ENCODE measurements at regions not wholly inside any gene's neighbourhood (a gene's known extent, or its start where the extent isn't known, plus 50 kb on each side); places are given as distances from the start of the nearest gene placed in this dataset.

- H3K27ac ChIP-seq = no peak overlapping the region
- no peaks in the 10 kb centered on the region for H3K27me3 ChIP-seq (replicated peaks)
- DNase-seq = no peak
- in situ Hi-C loops (cut with HindIII; ENCODE audit: low pct_ligation_motif_present, low sequenced_read_pairs) = no loop called here
- no peak for TF ChIP-seq CTCF (IDR thresholded peaks at IDR 0.05; ENCODE audit: low read depth, low read length, missing control alignments)
- H3K36me3 ChIP-seq (replicated peaks) = no peaks in the 10 kb centered on the region
- no peak overlapping the region for H3K4me3 ChIP-seq (ENCODE audit: low read depth, low read length)
These were observed 126.0 kb upstream of the FRMD6 start for GRCh38 chr14:51525739-51526138.

- Histone ChIP-seq H3K36me3 (replicated peaks) (no peaks in the 10 kb centered on the region), H3K27me3 (replicated peaks) (no peaks in the 10 kb centered on the region), H3K4me3 (ENCODE audit: low read depth, low read length) (no peak overlapping the region), H3K27ac (peak overlapping the region; percentile 55)
- no peak for TF ChIP-seq CTCF (IDR thresholded peaks at IDR 0.05; ENCODE audit: low read depth, low read length, missing control alignments)
- in situ Hi-C loops (cut with HindIII; ENCODE audit: low pct_ligation_motif_present, low sequenced_read_pairs) = no loop called here
- DNase-seq = peak; percentile 66
These were observed 124.6 kb upstream of the FRMD6 start for GRCh38 chr14:51527073-51527472.

DNA sequence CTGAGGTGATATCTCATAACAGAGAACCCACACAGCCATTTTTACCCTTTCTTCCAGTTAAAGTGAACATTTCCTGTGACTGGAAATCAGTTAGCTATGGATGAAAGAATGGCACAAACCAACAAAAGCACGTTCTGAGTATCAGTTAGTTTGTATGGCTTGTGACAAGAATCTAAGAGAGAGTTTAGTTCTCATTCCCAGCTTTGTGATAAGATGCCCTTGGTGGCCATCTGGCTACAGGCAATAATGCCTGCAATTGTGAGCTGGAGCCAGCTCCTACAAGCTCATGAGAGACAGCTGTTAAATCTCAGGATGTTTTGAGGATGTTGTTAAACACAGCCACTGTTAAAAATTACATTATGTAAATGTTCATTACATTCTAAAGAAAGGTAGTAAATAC lies 122.0 kb upstream of the FRMD6 start:
- Histone ChIP-seq H3K27me3 (replicated peaks) (no peaks in the 10 kb centered on the region), H3K36me3 (replicated peaks) (no peaks in the 10 kb centered on the region), H3K4me3 (ENCODE audit: low read depth, low read length) (no peak overlapping the region), H3K27ac (no peak overlapping the region)
- in situ Hi-C loops (cut with HindIII; ENCODE audit: low pct_ligation_motif_present, low sequenced_read_pairs) = no loop called here
- TF ChIP-seq CTCF (IDR thresholded peaks at IDR 0.05; ENCODE audit: low read depth, low read length, missing control alignments) = no peak
- DNase-seq = no peak

DNA sequence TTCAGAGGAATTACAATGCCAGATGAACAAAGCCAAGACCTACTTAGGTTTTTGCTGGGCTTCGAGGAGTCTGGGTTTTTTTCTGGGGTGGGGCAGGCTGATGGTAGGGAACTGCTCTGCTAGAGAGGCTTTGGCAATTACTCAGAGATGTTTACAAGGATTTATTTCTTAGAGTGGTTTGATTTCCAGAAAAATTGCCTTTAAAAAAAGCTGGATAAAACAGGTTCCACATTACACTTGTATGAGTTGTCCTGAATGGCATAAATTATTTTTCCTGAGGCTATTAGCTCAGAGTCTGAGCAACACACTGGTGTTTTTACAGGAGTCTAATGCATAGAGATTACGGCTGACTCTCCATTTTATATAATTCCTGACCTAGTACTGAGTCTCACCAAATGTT lies 118.5 kb upstream of the FRMD6 start:
- no peak for TF ChIP-seq CTCF (IDR thresholded peaks at IDR 0.05; ENCODE audit: low read depth, low read length, missing control alignments)
- in situ Hi-C loops (cut with HindIII; ENCODE audit: low pct_ligation_motif_present, low sequenced_read_pairs) = no loop called here
- no peak for DNase-seq
- Histone ChIP-seq H3K27me3 (replicated peaks) (no peaks in the 10 kb centered on the region), H3K36me3 (replicated peaks) (no peaks in the 10 kb centered on the region), H3K27ac (peak overlapping the region; percentile 32), H3K4me3 (ENCODE audit: low read depth, low read length) (no peak overlapping the region)

DNA sequence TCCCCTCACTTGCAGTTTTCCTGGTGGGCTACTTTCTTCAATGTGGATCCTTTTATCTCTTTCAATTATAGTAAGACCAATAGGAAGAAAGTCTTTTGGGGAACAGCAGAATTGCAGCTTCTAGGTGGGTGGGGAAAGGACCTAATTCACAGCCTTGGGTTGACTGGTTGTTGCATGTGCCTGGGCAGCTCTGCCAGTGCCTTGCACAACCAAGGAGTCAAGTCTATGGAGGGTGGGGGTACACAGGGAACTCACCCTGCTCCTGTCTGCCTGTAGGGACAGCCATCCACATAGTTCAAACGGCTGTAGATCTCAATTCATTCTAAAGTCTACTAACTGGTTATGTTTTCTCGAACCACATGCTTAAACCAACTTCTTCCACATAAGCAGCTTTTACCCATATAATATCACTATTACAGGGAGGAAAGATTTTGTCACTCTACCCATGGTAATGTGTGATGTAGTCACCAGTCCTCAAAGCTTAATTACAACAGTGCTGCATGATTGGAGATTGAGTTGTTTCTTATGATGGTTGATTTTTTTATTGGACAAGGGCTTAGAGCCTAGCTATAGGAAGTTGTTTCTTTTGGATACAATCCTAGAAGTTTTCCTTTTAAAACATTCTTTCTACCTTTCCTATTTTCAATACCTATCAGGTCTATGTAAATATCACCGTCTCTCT lies 117.7 kb upstream of the FRMD6 start:
- no peaks in the 10 kb centered on the region for H3K36me3 ChIP-seq (replicated peaks)
- DNase-seq = no peak
- H3K27me3 ChIP-seq (replicated peaks) = no peaks in the 10 kb centered on the region
- in situ Hi-C loops (cut with HindIII; ENCODE audit: low pct_ligation_motif_present, low sequenced_read_pairs) = no loop called here
- TF ChIP-seq CTCF (IDR thresholded peaks at IDR 0.05; ENCODE audit: low read depth, low read length, missing control alignments) = no peak
- H3K4me3 ChIP-seq (ENCODE audit: low read depth, low read length) = no peak overlapping the region
- H3K27ac ChIP-seq = no peak overlapping the region

DNA sequence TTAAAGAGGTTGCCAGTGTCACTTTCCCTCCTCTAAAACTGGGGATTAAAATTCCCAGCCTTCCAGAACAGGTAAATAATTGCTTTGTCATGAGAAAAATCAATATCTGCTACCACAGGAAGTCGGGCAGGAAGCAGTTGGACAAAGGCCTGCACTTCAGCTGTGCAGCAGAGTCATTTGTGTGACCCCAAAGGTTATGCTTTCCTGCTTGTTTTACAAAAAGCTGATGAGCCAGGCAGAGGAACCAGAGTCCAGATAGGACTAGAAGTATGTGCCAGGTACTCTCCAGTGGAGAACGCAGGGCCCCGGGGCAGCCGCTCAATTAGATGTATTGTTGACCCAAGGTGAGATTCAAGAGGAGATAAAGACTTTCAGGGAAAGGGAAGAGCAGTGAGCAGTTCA lies 117.1 kb upstream of the FRMD6 start:
- H3K4me3 ChIP-seq (ENCODE audit: low read depth, low read length) = no peak overlapping the region
- in situ Hi-C loops (cut with HindIII; ENCODE audit: low pct_ligation_motif_present, low sequenced_read_pairs) = no loop called here
- no peak overlapping the region for H3K27ac ChIP-seq
- DNase-seq = no peak
- H3K36me3 ChIP-seq (replicated peaks) = no peaks in the 10 kb centered on the region
- no peak for TF ChIP-seq CTCF (IDR thresholded peaks at IDR 0.05; ENCODE audit: low read depth, low read length, missing control alignments)
- no peaks in the 10 kb centered on the region for H3K27me3 ChIP-seq (replicated peaks)

Data from brain microvascular endothelial cell (primary cell).